ENCODE measurements at regions not wholly inside any gene's neighbourhood (a gene's known extent, or its start where the extent isn't known, plus 50 kb on each side); places are given as distances from the start of the nearest gene placed in this dataset.

GRCh38 chr7:34281260-34281659 is 375.9 kb downstream of the BMPER start:
- DNase-seq (ENCODE audit: low spot score) = no peak
- Mint-ChIP-seq H3K27ac (no peak overlapping the region), H3K4me3 (no peak overlapping the region), H3K27me3 (ENCODE audit: low read depth) (peaks cover 6% of the 10 kb centered on the region), H3K36me3 (peaks cover 37% of the 10 kb centered on the region), H3K9me3 (peaks cover 38% of the 10 kb centered on the region), H3K4me1 (peaks cover 14% of the 10 kb centered on the region)
- no peak for ATAC-seq
- TF ChIP-seq, protein P1, sequence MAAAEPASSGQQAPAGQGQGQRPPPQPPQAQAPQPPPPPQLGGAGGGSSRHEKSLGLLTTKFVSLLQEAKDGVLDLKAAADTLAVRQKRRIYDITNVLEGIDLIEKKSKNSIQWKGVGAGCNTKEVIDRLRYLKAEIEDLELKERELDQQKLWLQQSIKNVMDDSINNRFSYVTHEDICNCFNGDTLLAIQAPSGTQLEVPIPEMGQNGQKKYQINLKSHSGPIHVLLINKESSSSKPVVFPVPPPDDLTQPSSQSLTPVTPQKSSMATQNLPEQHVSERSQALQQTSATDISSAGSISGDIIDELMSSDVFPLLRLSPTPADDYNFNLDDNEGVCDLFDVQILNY (CRISPR knock-in tag; IDR thresholded peaks at IDR 0.05) = no peak
- TF ChIP-seq HMGA2 (CRISPR knock-in tag; IDR thresholded peaks at IDR 0.05) (no peak), TEAD4 (CRISPR knock-in tag; IDR thresholded peaks at IDR 0.05) (no peak), ZNF423 (CRISPR knock-in tag; IDR thresholded peaks at IDR 0.05) (no peak)
- CTCF ChIA-PET = no interaction called here
- POLR2A ChIA-PET = no interaction called here

- H3K9me3 Mint-ChIP-seq = peaks cover 38% of the 10 kb centered on the region
- H3K36me3 Mint-ChIP-seq = peaks cover 37% of the 10 kb centered on the region
- peaks cover 8% of the 10 kb centered on the region for H3K4me1 Mint-ChIP-seq
- DNase-seq (ENCODE audit: low spot score) = no peak
- H3K27me3 Mint-ChIP-seq (ENCODE audit: low read depth) = peaks cover 6% of the 10 kb centered on the region
- no peak overlapping the region for H3K27ac Mint-ChIP-seq
- ChIA-PET POLR2A (no interaction called here), CTCF (no interaction called here)
- H3K4me3 Mint-ChIP-seq = no peak overlapping the region
- TF ChIP-seq SMAD4 (CRISPR knock-in tag; IDR thresholded peaks at IDR 0.05) (no peak), E2F4 (CRISPR knock-in tag; IDR thresholded peaks at IDR 0.05; ENCODE audit: borderline replicate concordance, low read depth) (no peak), ZNF281 (CRISPR knock-in tag; IDR thresholded peaks at IDR 0.05) (no peak), FOXP4 (CRISPR knock-in tag; IDR thresholded peaks at IDR 0.05) (no peak), TP53 (CRISPR knock-in tag; IDR thresholded peaks at IDR 0.05) (no peak), TEAD4 (CRISPR knock-in tag; IDR thresholded peaks at IDR 0.05) (no peak)
- TF ChIP-seq, protein P2, sequence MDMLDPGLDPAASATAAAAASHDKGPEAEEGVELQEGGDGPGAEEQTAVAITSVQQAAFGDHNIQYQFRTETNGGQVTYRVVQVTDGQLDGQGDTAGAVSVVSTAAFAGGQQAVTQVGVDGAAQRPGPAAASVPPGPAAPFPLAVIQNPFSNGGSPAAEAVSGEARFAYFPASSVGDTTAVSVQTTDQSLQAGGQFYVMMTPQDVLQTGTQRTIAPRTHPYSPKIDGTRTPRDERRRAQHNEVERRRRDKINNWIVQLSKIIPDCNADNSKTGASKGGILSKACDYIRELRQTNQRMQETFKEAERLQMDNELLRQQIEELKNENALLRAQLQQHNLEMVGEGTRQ (CRISPR knock-in tag; IDR thresholded peaks at IDR 0.05) = no peak
- no peak for ATAC-seq
These were observed 375.7 kb upstream of the NPSR1 start for GRCh38 chr7:34282271-34282670.

GRCh38 chr7:34296663-34297062 is 361.4 kb upstream of the NPSR1 start:
- peaks cover 44% of the 10 kb centered on the region for H3K4me1 Mint-ChIP-seq
- H3K27ac Mint-ChIP-seq = no peak overlapping the region
- no peaks in the 10 kb centered on the region; the same call in none of the 2 replicates for H3K36me3 Mint-ChIP-seq
- ChIA-PET CTCF (interaction anchor here (1.7 kb wide), 1 partner anchor 24 kb away, joined by 15 read pairs; no protein-coding TSS in a partner anchor), POLR2A (no interaction called here)
- ATAC-seq (no peak), DNase-seq (ENCODE audit: low spot score) (no peak)
- no peak overlapping the region for H3K4me3 Mint-ChIP-seq
- no peaks in the 10 kb centered on the region for H3K27me3 Mint-ChIP-seq (ENCODE audit: low read depth)
- peaks cover 12% of the 10 kb centered on the region for H3K9me3 Mint-ChIP-seq
- no peak for TF ChIP-seq FOXP4 (CRISPR knock-in tag; IDR thresholded peaks at IDR 0.05)
- no peak for TF ChIP-seq EMX1 (CRISPR knock-in tag; IDR thresholded peaks at IDR 0.05)
- no peak for TF ChIP-seq E2F1 (CRISPR knock-in tag; IDR thresholded peaks at IDR 0.05)
- TF ChIP-seq SP1 (CRISPR knock-in tag; conservative IDR thresholded peaks at IDR 0.05) = no peak
- no peak for TF ChIP-seq PRRX2 (CRISPR knock-in tag; IDR thresholded peaks at IDR 0.05)
- no peak for TF ChIP-seq ATF3 (CRISPR knock-in tag; conservative IDR thresholded peaks at IDR 0.05)
- no peak for TF ChIP-seq FOXJ3 (CRISPR knock-in tag; IDR thresholded peaks at IDR 0.05; ENCODE audit: borderline replicate concordance)
- TF ChIP-seq AFF4 (CRISPR knock-in tag; IDR thresholded peaks at IDR 0.05; ENCODE audit: borderline replicate concordance) = no peak
